ENCODE measurements at regions not wholly inside any gene's neighbourhood (a gene's known extent, or its start where the extent isn't known, plus 50 kb on each side); places are given as distances from the start of the nearest gene placed in this dataset.

DNA sequence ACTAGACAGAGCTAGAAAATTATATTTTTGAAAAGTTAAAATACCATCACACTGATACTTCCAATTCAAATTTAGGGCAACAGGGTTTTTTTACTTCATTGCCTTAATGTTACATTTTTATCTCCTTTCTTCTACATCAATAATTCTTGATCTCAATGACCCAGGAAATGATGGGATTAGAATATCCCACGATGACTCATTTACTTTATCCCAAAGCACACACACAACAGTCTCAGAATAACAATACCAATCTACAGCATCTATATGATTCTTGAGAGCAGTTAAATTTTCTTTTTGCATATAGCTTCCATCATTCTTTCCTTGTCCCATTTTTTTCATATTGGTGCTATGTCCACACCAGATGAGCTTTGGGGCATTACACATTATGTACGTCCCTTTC lies 98.4 kb upstream of the EEPD1 start:
- TF ChIP-seq, protein P1, sequence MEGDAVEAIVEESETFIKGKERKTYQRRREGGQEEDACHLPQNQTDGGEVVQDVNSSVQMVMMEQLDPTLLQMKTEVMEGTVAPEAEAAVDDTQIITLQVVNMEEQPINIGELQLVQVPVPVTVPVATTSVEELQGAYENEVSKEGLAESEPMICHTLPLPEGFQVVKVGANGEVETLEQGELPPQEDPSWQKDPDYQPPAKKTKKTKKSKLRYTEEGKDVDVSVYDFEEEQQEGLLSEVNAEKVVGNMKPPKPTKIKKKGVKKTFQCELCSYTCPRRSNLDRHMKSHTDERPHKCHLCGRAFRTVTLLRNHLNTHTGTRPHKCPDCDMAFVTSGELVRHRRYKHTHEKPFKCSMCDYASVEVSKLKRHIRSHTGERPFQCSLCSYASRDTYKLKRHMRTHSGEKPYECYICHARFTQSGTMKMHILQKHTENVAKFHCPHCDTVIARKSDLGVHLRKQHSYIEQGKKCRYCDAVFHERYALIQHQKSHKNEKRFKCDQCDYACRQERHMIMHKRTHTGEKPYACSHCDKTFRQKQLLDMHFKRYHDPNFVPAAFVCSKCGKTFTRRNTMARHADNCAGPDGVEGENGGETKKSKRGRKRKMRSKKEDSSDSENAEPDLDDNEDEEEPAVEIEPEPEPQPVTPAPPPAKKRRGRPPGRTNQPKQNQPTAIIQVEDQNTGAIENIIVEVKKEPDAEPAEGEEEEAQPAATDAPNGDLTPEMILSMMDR (IDR thresholded peaks at IDR 0.05; ENCODE audit: insufficient read depth, low read length, poor library complexity, severe bottlenecking): no peak
- no peak for TF ChIP-seq EZH2phosphoT487 (conservative IDR thresholded peaks at IDR 0.05; ENCODE audit: low read length)

All from SU-DHL-6 (cell line).